Esophagus muscularis mucosa (tissue), 4 donors: ENCODE measurements at regions not wholly inside any gene's neighbourhood (a gene's known extent, or its start where the extent isn't known, plus 50 kb on each side); places are given as distances from the start of the nearest gene placed in this dataset.

Experiments
- DNase-seq: peaks from one replicate; pipeline ENCODE4 v3.0.0-alpha.2; 2017; ENCODE audit errors: extremely low spot score
- H3K27ac ChIP-seq, 4 donors: fragments of 200-600 bp; sonication (generic); replicated peaks in 1 of 4; 1 replicate in 3 of 4; 2 replicates in 1 of 4; pipeline ENCODE4 v1.5.1; 2016 to 2019; ENCODE audit warnings: mild to moderate bottlenecking in 1 of 4
- H3K27me3 ChIP-seq, 4 donors: fragments of 200-600 bp; sonication (generic); one replicate each; pipeline versions ENCODE4 v1.5.1 to v1.6.0; 2016 to 2019
- H3K36me3 ChIP-seq, 4 donors: fragments of 200-600 bp; sonication (generic); one replicate each; pipeline ENCODE4 v1.5.1; 2016 to 2019
- H3K4me1 ChIP-seq, 4 donors: fragments of 200-600 bp; sonication (generic); one replicate each; pipeline ENCODE4 v1.5.1; 2016 to 2019
- H3K4me3 ChIP-seq, 4 donors: fragments of 200-600 bp; sonication (generic); 1 replicate in 2 of 4; 2 replicates in 2 of 4; pipeline ENCODE4 v1.5.1; 2016 to 2019; ENCODE audit warnings: mild to moderate bottlenecking in 4 of 4, moderate library complexity in 1 of 4
- H3K9me3 ChIP-seq, 4 donors: fragments of 200-600 bp; sonication (generic); 1 replicate in 3 of 4; 2 replicates in 1 of 4; pipeline ENCODE4 v1.5.1; 2016 to 2019
- EP300 ChIP-seq: sonication (generic); formaldehyde crosslinking; IDR thresholded peaks from one replicate; pipeline ENCODE4 v1.6.1; 2017; ENCODE audit warnings: antibody characterized with exemption
- POLR2A ChIP-seq: fragments of 450-650 bp; IDR thresholded peaks from one replicate; pipeline ENCODE4 v1.6.1; 2017; ENCODE audit warnings: antibody characterized with exemption, moderate library complexity, mild to moderate bottlenecking, low read depth
- POLR2AphosphoS5 ChIP-seq, 2 donors: sonication (generic); formaldehyde crosslinking; IDR thresholded peaks; one replicate each; pipeline ENCODE4 v1.6.1; 2017; ENCODE audit warnings: antibody characterized with exemption in 2 of 2
- WGBS: methylation state at CpG from one replicate; pipeline ENCODE4 v1.1.5; 2018; 5-methylcytosine and 5-hydroxymethylcytosine counted together
- intact Hi-C: fragments of 100-400 bp; cut with DNase I; formaldehyde crosslinking; loops from one replicate; pipeline ENCODE4 v1.15.1; 2023
- TF ChIP-seq, protein P1 (sequence below), 3 experiments: fragments of 200-600 bp in 2 of 3; fragments of 450-650 bp in 1 of 3; sonication (generic) in 2 of 3; IDR thresholded peaks; one replicate each; pipeline ENCODE4 v1.5.1; 2017 to 2019; ENCODE audit warnings: antibody characterized with exemption in 3 of 3, mild to moderate bottlenecking in 2 of 3, moderate library complexity in 1 of 3

GRCh38 chr9:11149065-11149464 is 536.3 kb upstream of the PTPRD start:
- H3K36me3 ChIP-seq, result no peaks in the 10 kb centered on the region
- no peak for DNase-seq
- WGBS, result 70% methylated on average over 7 of the region's 7 CpGs
- H3K4me3 ChIP-seq, result no peak overlapping the region
- H3K4me1 ChIP-seq, result no peaks in the 10 kb centered on the region
- no peaks in the 10 kb centered on the region for H3K27me3 ChIP-seq
- TF ChIP-seq EP300 (no peak), POLR2A (no peak), POLR2AphosphoS5 (IDR thresholded peaks at IDR 0.05) (no peak)
- TF ChIP-seq, protein P1, sequence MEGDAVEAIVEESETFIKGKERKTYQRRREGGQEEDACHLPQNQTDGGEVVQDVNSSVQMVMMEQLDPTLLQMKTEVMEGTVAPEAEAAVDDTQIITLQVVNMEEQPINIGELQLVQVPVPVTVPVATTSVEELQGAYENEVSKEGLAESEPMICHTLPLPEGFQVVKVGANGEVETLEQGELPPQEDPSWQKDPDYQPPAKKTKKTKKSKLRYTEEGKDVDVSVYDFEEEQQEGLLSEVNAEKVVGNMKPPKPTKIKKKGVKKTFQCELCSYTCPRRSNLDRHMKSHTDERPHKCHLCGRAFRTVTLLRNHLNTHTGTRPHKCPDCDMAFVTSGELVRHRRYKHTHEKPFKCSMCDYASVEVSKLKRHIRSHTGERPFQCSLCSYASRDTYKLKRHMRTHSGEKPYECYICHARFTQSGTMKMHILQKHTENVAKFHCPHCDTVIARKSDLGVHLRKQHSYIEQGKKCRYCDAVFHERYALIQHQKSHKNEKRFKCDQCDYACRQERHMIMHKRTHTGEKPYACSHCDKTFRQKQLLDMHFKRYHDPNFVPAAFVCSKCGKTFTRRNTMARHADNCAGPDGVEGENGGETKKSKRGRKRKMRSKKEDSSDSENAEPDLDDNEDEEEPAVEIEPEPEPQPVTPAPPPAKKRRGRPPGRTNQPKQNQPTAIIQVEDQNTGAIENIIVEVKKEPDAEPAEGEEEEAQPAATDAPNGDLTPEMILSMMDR (IDR thresholded peaks at IDR 0.05), result no peak
- no peaks in the 10 kb centered on the region for H3K9me3 ChIP-seq
- no peak overlapping the region for H3K27ac ChIP-seq
- intact Hi-C loops, result no loop called here

- intact Hi-C loops, result no loop called here
- Histone ChIP-seq H3K9me3 (peaks cover 0 to 8% (median 4%) of the 10 kb centered on the region in 4 donors), H3K36me3 (no peaks in the 10 kb centered on the region), H3K4me1 (no peaks in the 10 kb centered on the region), H3K27me3 (no peaks in the 10 kb centered on the region), H3K4me3 (no peak overlapping the region), H3K27ac (no peak overlapping the region)
- TF ChIP-seq POLR2AphosphoS5 (IDR thresholded peaks at IDR 0.05), result no peak
- TF ChIP-seq, protein P1 (IDR thresholded peaks at IDR 0.05), result no peak
- no peak for TF ChIP-seq EP300
- TF ChIP-seq POLR2A, result no peak
- no CpG with 5 or more reads among the region's 1 CpG for WGBS
- DNase-seq, result no peak
Measured at GRCh38 chr9:11158063-11158462, 545.3 kb upstream of the PTPRD start.

GRCh38 chr9:11158676-11159075 is 545.9 kb upstream of the PTPRD start:
- intact Hi-C loops, result no loop called here

DNA sequence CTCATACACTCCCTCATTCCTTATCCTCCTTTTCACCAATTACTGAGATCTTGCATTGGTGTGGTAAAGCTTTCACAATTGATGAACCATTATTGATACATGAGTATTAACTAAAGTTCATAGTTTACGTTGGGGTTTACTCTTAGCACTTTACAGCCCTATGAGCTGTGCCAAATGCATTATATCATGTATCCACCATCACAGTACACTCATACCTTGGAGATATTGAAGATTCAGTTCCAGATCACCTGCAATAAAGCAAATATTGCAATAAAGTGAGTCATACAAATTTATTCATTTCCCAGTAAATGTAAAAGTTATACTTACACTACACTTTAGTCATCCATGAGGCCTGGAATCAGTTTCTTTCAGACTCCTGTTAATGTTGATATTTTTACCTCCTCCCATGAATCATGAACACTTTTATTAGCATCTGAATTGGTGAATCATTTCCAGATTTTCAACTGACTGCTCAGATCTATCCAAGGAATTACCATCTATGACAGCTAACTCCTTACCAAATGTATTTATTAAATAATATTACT is 546.6 kb upstream of the PTPRD start:
- no peak for TF ChIP-seq POLR2A
- TF ChIP-seq EP300, result no peak
- TF ChIP-seq POLR2AphosphoS5 (IDR thresholded peaks at IDR 0.05), result no peak
- TF ChIP-seq, protein P1 (IDR thresholded peaks at IDR 0.05), result no peak
- no peaks in the 10 kb centered on the region for H3K27me3 ChIP-seq
- H3K27ac ChIP-seq, result no peak overlapping the region
- H3K4me3 ChIP-seq, result no peak overlapping the region
- 74% methylated on average over 1 of the region's 1 CpG for WGBS
- no peaks in the 10 kb centered on the region for H3K36me3 ChIP-seq
- peaks cover 0 to 8% (median 6%) of the 10 kb centered on the region in 4 donors for H3K9me3 ChIP-seq
- intact Hi-C loops, result no loop called here
- no peaks in the 10 kb centered on the region for H3K4me1 ChIP-seq
- DNase-seq, result no peak

More at GRCh38 chr9:11158676-11159075, 545.9 kb upstream of the PTPRD start:
- DNase-seq, result no peak
- H3K4me1 ChIP-seq, result no peaks in the 10 kb centered on the region
- H3K36me3 ChIP-seq, result no peaks in the 10 kb centered on the region
- no peak overlapping the region for H3K4me3 ChIP-seq
- TF ChIP-seq EP300 (no peak), POLR2AphosphoS5 (IDR thresholded peaks at IDR 0.05) (no peak), POLR2A (no peak)
- TF ChIP-seq, protein P1 (IDR thresholded peaks at IDR 0.05), result no peak
- H3K27ac ChIP-seq, result no peak overlapping the region
- H3K9me3 ChIP-seq, result peaks cover 0 to 8% (median 6%) of the 10 kb centered on the region in 4 donors
- H3K27me3 ChIP-seq, result no peaks in the 10 kb centered on the region

DNA sequence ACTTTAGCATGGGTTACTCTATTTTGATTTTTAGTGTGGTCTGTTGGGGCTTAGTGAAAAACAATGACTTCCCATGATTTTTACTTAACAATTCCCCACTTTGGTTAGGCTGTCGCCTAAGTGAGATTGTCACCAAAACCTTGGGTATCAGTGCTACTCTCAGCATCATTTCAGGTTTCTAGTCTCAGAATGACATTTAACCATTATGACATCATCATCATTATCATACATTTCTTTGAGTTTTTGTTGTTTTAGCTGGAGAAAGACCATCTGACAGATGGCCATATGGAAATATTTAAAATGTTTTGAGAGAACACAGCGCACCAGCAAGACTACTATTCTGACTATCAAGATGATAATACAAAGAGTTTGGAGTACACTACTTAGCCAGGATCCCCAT is 551.0 kb upstream of the PTPRD start:
- intact Hi-C loops, result no loop called here
- TF ChIP-seq POLR2AphosphoS5 (IDR thresholded peaks at IDR 0.05) (no peak), EP300 (no peak), POLR2A (no peak)
- TF ChIP-seq, protein P1 (IDR thresholded peaks at IDR 0.05), result no peak
- no peak for DNase-seq
- H3K4me1 ChIP-seq, result no peaks in the 10 kb centered on the region
- 83% methylated on average over 2 of the region's 2 CpGs for WGBS
- H3K27me3 ChIP-seq, result no peaks in the 10 kb centered on the region
- no peak overlapping the region for H3K4me3 ChIP-seq
- no peaks in the 10 kb centered on the region for H3K36me3 ChIP-seq
- H3K9me3 ChIP-seq, result peaks cover 0 to 8% (median 3%) of the 10 kb centered on the region in 4 donors
- H3K27ac ChIP-seq, result no peak overlapping the region
